Embryonic facial prominence (tissue), 1 donor: ENCODE measurements at regions not wholly inside any gene's neighbourhood (a gene's known extent, or its start where the extent isn't known, plus 50 kb on each side); places are given as distances from the start of the nearest gene placed in this dataset.
A peak's percentile ranks its signal among the peaks of the same experiment; 100 is the strongest.
"Not testable (repeated sequence)": the region's sequence is repeated elsewhere in the genome, so short reads cannot be mapped to it uniquely, and the experiment has no call there.

ENCODE experiments used
- DNase-seq: peaks from one replicate; pipeline ENCODE4 v3.0.0-alpha.2; 2016; ENCODE audit errors: extremely low spot score

DNA sequence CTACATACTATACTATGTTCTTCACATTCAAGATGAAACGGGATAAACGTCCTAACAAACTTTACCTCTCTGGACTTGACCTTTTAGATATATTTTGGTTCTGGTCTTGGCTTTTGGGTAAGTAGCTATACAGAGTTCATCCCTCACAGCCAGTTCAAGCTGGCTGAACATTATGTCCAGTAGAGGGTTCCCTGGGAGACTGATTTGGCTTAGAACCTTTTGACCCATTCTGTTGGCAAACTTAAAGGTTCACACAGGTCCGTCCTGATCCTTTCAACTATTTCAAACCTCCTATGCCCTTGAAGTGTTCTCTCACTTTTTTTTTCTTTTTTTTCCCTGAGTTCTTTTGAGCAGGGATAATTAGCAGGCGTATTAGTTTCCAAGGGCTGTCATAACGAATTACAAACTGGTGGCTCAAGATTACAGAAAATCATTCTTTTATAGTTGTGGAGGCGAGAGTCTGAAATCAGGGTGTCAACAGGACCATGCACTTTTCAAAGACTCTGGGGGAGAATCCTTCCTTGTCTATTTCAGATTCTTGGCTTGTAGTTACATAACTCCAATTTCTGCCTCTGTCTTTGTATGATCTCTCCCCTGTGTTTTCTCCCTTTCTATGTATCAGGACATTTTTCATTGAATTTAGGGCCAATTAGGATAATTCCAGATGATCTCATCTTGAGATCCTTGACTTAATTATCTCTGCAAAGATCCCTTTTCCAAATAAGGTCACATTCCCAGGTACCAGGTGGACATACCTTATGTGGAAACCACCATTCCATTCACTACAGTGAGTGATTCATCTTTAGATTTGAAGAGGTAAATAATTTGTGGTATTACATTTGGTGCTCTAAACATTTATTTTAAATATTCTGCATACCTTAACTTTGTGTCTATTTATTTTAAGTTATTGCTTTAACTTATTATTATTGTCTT, 257.4 kb upstream of the USP25 start:
- DNase-seq = no peak

DNA sequence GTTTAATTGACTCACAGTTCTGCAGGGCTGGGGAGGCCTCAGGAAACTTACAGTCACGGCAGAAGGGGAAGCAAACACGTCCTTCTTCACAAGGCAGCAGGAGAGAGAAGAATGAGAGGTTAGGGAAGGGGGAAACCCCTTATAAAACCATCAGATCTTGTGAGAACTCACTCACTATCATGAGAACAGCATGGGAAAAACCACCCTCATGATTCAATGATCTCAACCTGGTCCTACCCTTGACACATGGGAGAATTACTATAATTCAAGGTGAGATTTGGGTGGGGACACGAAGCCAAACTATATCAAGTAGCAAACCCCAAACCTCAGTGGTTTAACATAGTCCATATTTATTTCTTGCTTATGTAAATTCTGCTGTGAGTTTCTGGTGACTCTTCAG, 252.0 kb upstream of the USP25 start:
- DNase-seq = not testable (repeated sequence)

DNA sequence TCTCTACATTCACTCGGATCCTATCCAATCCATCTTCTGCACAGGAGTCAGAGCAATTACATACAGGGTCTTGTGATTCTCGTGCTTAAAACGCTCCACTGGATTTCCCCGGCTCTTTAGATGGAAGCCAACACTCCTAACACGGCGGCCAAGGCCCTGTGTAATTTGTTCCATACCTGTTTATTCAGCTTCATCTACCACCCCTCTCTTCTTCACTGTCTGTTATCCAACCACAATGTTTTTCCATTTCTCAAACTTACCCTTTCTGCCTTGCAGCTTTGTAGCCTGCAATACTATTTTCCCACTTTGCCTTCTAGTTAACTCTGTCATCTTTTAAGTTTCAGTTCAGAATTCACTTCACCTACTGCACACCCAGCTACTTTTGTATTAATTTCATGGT, 249.6 kb upstream of the USP25 start:
- DNase-seq = no peak

DNA sequence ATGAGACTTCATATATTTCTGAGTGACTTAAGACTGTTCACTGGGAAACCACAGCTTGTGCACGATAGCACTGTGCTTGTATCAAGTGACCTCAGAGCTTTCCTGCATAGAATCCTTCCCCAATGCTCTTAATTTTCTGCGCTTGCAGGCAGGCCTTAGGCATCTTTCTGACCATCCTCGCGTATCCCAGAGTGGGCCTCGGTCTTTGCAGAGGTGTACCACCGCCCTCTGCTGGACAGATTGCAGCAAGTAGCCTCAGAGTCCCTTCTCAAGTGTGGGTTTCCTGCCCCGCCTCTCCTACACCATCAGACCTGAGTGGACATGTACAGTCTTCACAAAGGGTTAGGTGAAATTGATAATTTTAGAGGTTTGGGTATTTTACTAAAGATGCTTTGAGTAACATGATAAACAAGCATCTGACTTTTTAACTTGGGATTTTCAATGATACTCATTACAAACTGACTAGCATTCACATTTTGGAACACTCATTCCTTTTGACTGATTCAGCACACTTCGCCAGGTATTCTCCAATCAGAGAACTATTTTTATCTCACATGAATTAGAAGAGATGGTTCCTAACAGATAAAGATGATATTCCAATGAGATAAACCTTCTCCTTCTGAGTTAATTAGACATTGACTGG, 246.5 kb upstream of the USP25 start:
- peak; percentile 73 for DNase-seq

DNA sequence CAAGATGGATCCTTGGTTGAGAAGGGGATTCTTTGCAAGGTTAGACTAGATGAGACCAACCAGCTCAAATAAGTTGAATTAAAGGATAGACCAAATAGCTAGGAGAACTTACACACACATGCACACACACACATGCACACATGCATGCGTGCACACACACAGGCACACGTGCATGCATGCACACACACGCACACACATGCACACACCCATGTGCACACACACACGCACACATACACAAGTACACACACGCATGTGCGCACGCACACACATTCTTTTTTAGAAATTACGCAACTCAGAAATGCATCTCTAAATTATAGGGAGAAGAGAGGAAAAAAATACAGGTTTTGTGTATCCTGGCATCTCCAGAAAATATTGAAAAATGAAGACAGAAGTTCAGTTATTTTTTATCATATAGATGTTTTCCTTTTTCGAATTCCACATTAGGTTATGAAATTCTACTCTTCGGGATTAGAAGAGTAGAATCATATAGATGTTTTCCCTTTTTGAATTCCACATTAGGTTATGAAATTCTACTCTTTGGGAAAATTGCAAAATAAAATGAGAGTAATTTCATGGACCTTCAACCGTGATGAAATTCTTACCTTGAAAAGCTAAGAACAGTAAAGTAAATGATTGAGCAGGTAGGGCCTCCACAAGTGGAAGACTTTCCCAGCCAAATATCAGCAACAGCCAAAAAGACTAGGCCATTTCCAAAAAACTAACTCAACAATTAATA, 243.2 kb upstream of the USP25 start:
- no peak for DNase-seq

DNA sequence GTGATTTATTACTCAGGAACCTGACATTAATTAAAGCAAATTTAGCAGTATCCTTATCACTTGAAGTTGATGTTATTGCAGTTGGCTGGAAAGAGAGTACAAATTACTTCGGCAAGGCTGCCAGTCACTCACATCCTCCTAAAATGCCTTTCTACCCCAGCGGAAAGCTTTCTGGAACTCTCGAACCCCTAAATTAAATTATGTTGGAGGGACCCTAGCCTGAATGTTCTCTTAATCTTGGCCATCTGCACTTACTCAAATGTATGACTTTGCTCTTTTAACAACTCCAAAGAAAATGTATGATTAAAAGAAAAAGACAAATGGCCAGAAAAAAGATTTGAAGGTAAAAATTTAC, 242.6 kb upstream of the USP25 start:
- no peak for DNase-seq

DNA sequence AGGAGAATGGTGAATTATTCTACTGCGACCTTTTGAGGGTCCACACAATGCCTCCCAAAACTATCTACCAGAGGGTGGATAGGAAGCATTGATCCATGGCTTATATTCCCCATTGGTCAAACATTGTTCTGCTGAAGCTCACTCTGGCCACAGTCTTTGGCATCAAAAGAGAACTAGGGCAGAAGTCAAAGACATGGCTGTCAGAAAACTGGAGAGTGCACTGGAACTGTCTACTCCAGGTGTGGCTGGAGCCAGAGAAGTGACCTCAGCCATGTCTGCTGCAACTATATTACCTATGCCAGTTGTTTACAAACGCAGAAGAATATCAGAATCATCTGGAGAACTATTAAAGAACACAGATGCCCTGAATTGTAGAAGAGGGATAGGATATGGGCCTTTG, 238.7 kb upstream of the USP25 start:
- DNase-seq = no peak

DNA sequence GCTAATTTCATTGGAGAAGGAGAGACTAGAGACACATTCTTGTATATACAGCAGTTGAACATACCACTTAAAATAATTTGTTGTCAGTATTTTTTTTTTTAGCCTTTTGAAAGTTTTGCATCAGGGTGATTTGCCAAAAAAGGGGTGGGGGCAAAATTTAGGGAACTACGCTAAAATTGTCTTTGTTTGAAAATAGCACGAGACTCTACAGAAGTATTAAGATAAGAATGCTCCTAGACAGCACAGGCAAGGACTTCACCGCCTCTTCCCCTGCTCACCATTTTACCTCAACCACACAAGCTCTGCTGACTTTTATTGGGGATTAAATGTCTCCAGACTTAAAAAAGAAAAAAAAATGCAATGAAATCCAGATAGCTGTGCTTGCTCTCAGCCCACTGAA, 236.1 kb upstream of the USP25 start:
- no peak for DNase-seq

DNA sequence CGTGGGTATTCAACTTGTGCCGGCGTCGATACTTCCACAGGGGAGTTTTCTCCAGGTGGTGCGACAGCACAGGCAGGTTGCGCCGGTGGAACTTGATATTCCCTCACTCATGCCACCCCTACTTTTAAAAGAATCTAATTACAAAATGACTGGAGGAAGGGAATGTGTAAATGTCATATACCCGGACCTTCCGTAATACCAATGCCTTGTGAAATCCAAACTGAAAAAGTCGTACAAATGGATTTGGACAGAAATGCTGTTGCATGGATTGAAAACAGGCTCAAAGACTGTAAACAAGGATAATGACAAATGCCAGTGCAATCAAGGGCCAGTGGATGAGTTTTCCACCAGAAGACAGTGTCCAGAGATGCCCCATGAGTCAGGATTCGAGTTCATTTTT, 235.3 kb upstream of the USP25 start:
- DNase-seq = no peak

DNA sequence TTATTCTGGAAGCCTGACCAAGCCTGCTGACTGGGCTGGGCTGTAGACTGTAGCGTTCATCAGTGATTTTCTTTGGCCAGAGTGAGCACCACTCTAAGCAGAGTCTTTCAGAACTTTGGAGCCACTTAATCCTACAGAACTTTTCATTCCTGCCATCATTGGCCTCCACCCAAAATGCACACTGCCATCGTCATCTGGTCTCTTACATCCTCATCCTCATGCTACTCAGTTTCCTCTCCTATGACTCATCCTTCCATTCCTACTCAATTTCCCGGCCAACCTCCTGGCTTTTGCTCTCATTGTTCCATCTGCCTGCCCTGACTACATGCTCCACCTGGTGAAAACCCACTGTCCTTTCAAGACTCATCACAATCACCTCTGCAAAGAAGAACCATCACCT, 233.8 kb upstream of the USP25 start:
- no peak for DNase-seq

DNA sequence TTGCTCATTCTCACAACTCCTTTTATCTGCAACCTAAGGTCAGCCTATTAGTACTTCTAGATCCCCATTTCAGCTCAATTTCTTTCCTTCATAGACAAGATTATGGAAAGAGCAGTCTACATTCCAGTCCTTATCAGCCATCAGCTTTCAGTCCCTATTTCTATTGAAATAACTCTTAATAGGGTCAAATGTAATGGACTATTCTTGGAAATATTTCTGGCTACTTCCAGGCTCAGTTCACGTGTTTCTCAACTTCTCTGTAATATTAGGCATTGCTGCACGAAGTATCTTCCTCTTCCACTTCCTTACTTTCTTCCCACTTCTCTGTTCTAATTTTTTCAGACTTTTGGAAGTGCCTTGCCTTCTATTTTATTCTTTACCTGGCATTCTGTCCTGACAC, 232.9 kb upstream of the USP25 start:
- no peak for DNase-seq

DNA sequence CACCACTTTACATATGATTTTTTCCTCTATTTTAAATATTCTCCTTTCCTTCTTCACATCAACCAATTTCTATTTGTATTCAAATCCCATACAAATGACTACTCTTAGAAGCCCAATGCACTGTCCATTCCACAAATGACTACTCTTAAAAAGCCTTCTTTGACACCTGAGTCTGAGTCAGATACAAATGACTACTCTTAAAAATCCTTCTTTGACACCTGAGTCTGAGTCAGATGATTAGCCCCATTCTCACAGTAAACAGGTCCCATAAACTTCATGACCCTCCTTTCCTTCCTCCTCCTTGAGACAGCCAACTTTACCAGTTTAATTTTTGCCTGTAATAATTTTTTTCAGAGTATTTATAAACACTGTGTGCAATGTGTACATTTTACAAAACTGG, 231.3 kb upstream of the USP25 start:
- DNase-seq = no peak

DNA sequence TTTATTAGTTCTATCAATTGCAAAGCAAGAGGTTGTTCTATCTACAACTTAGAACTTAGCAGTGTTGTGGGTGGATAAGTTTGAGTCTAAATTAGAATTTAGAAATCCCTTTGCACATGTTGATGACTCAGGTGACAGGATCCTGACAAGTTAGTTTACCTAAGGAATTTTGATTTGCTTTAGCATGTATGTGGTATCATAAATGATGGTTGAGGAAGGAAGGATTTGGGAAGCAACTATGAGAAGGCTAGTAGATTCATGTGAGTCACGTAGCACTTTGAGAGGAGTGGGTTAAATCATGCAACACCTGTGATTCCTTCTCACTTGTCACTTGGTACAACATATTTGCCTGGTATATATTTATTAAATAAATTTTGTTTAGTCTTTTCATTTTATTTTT, 223.7 kb upstream of the USP25 start:
- no peak for DNase-seq

DNA sequence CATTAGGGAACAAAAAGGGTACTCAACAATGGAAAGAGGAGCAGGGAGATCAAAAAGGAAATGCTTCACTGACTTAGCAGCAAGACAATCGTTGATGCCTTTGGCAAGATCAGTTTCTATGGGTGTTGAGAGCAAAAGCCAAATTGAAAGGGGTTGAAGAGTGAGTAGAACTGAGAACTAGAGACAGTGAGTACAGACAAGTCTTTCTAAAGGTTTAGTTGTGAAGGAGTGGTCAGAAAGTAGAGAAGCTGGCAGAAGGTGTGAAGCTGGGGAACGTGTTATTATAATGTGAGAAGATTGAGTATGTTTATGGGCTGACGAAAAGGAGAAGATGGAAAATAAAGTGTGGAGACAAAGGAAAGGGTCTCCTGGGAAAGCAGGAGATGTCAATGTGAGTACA, 221.2 kb upstream of the USP25 start:
- DNase-seq = no peak

DNA sequence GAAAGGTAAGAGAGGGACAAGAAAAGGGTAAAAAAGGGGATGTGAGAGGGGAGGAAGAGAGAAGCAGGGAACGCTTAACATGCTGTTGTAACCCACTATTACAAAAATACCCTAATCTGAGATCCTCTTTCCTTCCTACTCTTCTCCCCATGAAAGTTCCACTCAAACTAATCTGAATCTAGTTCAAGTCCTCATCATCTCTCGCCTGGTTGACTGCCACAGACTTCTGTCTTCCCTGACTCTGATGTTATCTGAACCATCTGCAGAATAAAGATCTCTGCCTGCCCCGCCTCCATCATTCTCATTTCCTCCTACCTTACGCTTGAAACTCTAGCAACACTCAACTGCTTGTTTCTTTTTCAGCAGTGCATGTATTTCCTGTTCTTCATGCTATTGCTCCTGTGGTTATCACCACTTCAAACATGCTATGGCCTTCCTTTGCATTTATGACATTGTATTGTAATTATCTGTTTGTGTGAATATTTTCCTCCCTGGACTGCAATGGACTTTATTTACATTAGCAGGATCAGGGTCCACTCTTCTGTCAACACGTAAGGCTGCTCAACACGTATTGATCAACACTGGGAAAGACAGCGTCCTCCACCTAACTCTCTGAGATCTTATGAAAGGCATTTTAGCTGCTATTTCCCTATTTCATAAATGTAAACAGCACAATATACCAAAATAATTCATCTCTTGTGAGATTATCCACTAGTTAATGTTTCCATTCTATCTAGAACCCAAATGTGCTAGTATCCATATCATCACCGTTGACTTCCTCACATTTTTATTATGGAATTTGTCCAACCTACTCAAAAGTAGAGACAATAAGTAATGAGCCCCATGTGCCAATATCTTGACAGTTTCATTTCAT, 215.5 kb upstream of the USP25 start:
- no peak for DNase-seq

DNA sequence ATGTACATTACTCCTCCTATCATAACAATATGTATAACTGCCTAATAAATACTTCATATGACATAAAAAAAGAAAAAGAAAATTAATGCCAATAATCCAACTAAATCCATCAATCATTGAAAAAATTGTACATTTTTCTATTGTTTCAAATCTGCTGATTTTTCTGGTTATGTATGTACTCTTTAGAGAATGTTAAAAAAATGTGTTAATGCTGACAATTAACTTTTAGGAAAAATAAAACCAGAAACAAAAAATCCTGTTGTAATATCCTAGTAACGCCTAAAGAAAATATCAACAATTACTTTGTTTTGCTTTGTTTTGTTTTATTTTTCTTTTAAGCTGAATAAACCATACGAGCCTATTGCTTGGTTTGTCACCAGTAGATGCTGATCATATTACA, 213.9 kb upstream of the USP25 start:
- DNase-seq = no peak

DNA sequence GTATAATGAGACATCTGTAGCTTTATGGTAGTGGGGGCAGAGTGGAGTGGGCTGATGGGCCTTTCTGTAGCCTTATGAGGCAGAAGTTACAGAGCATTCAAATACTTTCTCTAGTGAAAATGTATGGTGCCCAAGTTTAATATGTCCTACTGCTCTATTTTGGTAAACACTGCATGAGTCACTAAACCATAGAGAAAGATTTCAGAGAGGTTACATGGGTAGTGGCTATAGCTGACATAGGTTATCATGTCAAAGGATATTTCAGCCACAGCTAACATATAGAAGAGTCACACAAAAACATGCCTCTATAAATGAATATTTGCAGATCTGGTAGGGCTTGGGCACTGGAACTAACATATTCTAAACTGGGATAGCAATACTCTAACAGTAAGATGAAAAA, 212.4 kb upstream of the USP25 start:
- no peak for DNase-seq

DNA sequence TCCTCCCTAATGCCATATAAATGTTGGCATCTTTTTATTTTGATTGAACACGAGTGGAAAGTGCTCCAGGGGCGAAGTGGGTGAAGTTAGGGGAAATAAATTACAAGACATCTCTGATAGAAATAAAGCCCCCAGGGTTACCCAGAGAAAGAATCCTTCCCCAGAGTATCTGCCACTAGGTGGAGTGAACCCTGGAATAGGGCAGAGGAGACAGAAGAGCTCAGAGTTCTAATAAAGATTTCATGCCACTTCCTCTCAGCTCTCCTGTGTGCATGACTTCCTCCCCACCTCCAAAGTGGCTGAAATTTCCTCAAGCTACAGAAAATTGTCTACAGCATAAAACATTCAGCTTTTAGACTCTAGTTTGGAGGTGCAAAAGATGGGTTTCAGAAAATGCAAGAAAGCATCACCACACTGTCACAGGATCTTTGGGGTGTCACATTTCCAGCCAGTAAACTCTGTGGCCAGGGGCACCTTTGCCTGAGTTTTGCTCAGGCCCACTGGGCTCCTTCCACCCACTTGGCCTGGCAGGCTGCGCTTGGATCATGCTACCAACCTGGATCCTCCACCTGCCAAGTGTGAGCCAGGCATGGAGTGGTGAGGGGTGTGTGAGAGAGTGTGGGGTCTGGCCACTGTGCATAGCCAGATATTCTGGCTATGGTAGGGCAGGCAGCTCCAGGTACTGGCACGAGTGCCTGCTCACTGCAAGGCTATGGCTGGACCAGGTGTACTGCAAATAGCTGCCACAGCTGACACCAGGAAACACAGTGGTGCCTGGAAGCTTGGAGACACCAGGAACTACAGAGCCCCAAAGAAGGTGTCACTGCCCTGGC, 208.8 kb upstream of the USP25 start:
- DNase-seq = no peak

DNA sequence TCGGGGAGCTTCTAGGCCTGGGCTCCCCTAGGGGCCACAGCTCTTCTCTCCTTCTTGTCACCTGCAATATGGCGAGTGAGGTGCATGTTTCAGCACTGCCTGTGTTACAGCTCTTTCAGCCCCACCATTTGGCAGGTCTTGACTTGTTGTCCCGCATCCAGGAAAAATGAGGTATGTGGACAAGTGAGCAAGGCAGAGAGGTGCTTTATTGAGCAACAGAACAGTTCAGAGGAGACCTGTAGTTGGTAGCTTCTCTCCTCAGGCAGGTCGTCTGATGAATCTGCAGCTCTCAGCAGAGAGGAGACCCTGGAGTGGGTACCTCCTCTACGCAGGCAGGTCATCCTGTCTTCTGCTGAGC, 208.2 kb upstream of the USP25 start:
- DNase-seq = no peak

DNA sequence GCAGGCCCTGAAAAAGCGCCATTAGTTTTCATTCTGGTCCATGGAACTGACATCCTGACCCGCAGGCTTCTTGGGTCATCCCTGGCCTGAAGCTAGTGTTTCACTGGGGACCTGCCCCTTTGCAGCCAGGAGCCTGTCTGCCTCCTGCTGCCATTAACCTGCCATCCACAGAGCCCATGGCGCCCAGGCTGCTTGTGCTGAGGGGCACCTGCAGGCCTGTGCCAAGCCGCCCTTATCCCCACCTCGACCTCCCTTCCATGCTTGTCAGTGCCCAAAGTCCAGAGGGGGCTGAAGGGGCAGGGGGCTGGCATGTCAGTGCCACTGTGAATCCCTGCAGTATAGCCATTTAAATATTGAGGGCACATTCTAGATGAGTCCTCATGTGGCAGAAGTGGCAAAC, 207.6 kb upstream of the USP25 start:
- DNase-seq = no peak

DNA sequence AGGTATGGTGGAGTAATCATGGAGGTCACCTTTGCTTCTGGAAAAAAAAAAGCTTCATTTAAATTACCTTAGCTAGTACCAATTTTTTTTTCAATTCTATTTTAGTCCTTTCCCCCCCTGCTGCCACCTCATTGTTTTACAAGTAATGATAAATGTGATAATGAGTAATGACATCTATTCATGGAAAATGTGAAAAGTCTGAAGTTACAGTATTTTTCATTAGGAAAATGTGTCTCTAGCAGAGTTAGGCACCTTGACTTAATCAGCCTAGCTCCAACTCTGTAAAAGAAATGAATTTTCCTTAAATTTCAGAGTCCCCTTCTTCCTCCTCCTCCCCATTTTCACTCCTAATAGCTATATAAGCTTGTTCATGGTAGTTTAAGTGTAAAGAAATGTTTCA, 204.9 kb upstream of the USP25 start:
- no peak for DNase-seq
